ENCODE measurements at regions not wholly inside any gene's neighbourhood (a gene's known extent, or its start where the extent isn't known, plus 50 kb on each side); places are given as distances from the start of the nearest gene placed in this dataset.

GRCh38 chr6:18681832-18682503, 294.8 kb downstream of the RNF144B start:
- TF ChIP-seq CTCF (conservative IDR thresholded peaks at IDR 0.05; ENCODE audit: low read depth, low read length) (no peak), EZH2phosphoT487 (IDR thresholded peaks at IDR 0.05; ENCODE audit: borderline replicate concordance, low read length) (no peak)

All from PC-3 (cell line).